Suprapubic skin (tissue), 4 donors: ENCODE measurements at regions not wholly inside any gene's neighbourhood (a gene's known extent, or its start where the extent isn't known, plus 50 kb on each side); places are given as distances from the start of the nearest gene placed in this dataset.

Experiments used
- CTCF ChIP-seq, 2 donors: fragments of 200-600 bp in 1 of 2; fragments of 450-650 bp in 1 of 2; sonication (generic) in 1 of 2; IDR thresholded peaks; one replicate each; pipeline ENCODE4 v1.5.1; 2016 to 2019; ENCODE audit warnings: antibody characterized with exemption in 2 of 2, mild to moderate bottlenecking in 1 of 2, moderate library complexity in 1 of 2
- EP300 ChIP-seq: sonication (generic); formaldehyde crosslinking; IDR thresholded peaks from one replicate; pipeline ENCODE4 v1.6.1; 2017; ENCODE audit warnings: antibody characterized with exemption
- POLR2A ChIP-seq, 2 donors: fragments of 450-650 bp; IDR thresholded peaks; one replicate each; pipeline ENCODE4 v1.6.1; 2017; ENCODE audit warnings: antibody characterized with exemption in 2 of 2, mild to moderate bottlenecking in 2 of 2, moderate library complexity in 2 of 2
- POLR2AphosphoS5 ChIP-seq, 3 donors: sonication (generic); formaldehyde crosslinking; IDR thresholded peaks; one replicate each; pipeline ENCODE4 v1.6.1; 2017; ENCODE audit warnings: antibody characterized with exemption in 3 of 3

- TF ChIP-seq POLR2A (IDR thresholded peaks at IDR 0.05): no peak
- no peak for TF ChIP-seq CTCF (IDR thresholded peaks at IDR 0.05)
- no peak for TF ChIP-seq EP300
- TF ChIP-seq POLR2AphosphoS5 (IDR thresholded peaks at IDR 0.05): no peak
Observed at GRCh38 chr21:38942748-38943211, 137.1 kb downstream of the ETS2 start.
